Ishikawa (cell line): ENCODE measurements at regions not wholly inside any gene's neighbourhood (a gene's known extent, or its start where the extent isn't known, plus 50 kb on each side); places are given as distances from the start of the nearest gene placed in this dataset.
A peak's percentile ranks its signal among the peaks of the same experiment; 100 is the strongest.

ENCODE experiments used
- CEBPB ChIP-seq: IDR thresholded peaks from 2 replicates; pipeline ENCODE4 v1.6.1; 2012
- CREB1 ChIP-seq: IDR thresholded peaks from 2 replicates; pipeline ENCODE4 v1.6.1; 2012; ENCODE audit warnings: low read depth
- EGR1 ChIP-seq: IDR thresholded peaks from 2 replicates; pipeline ENCODE4 v1.6.1; 2012
- EP300 ChIP-seq: IDR thresholded peaks from 2 replicates; pipeline ENCODE4 v1.6.1; 2012; ENCODE audit warnings: borderline replicate concordance
- FOXM1 ChIP-seq: IDR thresholded peaks from 2 replicates; pipeline ENCODE4 v1.6.1; 2012; ENCODE audit warnings: low read depth, borderline replicate concordance
- MAX ChIP-seq: IDR thresholded peaks from 2 replicates; pipeline ENCODE4 v1.6.1; 2012
- NFIC ChIP-seq: IDR thresholded peaks from 2 replicates; pipeline ENCODE4 v1.6.1; 2012
- RAD21 ChIP-seq: IDR thresholded peaks from 2 replicates; pipeline ENCODE4 v1.6.1; 2012; ENCODE audit warnings: low read depth
- TAF1 ChIP-seq: IDR thresholded peaks from 2 replicates; pipeline ENCODE4 v1.6.1; 2012; ENCODE audit warnings: low read depth, mild to moderate bottlenecking
- TCF12 ChIP-seq: IDR thresholded peaks from 2 replicates; pipeline ENCODE4 v1.6.1; 2012; ENCODE audit warnings: low read depth
- TEAD4 ChIP-seq: IDR thresholded peaks from 2 replicates; pipeline ENCODE4 v1.6.1; 2012
- USF1 ChIP-seq: IDR thresholded peaks from 2 replicates; pipeline ENCODE4 v1.6.1; 2012
- YY1 ChIP-seq: IDR thresholded peaks from 2 replicates; pipeline ENCODE4 v1.6.1; 2012; ENCODE audit warnings: low read depth
- ZBTB7A ChIP-seq: IDR thresholded peaks from 2 replicates; pipeline ENCODE4 v1.6.1; 2012; ENCODE audit warnings: low read depth
- TF ChIP-seq, protein P1 (sequence below): IDR thresholded peaks from 2 replicates; pipeline ENCODE4 v1.6.1; 2012; ENCODE audit warnings: low read depth, mild to moderate bottlenecking

DNA sequence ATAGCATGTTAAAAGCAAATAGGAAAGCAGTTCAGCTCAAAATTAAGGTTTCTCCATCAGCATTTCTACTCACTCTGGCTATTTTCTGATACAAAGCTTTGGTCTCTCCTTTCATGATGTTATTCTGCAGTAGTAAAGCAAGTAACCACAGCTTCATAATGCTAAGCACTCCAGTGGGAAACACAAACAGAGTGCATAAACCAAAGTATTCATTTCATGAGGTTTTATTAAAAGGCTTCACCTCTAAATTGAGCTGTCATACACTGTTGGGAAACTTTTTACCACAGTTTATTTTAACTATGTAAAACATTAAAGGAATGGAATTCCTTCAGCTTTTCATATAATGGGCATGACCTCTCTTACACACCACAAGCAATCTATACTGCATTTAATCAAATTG, 157.9 kb upstream of the LMO3 start:
- no peak for TF ChIP-seq TEAD4
- no peak for TF ChIP-seq TCF12
- no peak for TF ChIP-seq CEBPB
- no peak for TF ChIP-seq ZBTB7A
- no peak for TF ChIP-seq TAF1
- TF ChIP-seq NFIC, result no peak

- no peak for TF ChIP-seq RAD21
- no peak for TF ChIP-seq MAX
- no peak for TF ChIP-seq CREB1
- TF ChIP-seq YY1, result no peak
- no peak for TF ChIP-seq FOXM1
- TF ChIP-seq NFIC, result no peak
- no peak for TF ChIP-seq EGR1
- TF ChIP-seq TEAD4, result no peak
- TF ChIP-seq, protein P1, sequence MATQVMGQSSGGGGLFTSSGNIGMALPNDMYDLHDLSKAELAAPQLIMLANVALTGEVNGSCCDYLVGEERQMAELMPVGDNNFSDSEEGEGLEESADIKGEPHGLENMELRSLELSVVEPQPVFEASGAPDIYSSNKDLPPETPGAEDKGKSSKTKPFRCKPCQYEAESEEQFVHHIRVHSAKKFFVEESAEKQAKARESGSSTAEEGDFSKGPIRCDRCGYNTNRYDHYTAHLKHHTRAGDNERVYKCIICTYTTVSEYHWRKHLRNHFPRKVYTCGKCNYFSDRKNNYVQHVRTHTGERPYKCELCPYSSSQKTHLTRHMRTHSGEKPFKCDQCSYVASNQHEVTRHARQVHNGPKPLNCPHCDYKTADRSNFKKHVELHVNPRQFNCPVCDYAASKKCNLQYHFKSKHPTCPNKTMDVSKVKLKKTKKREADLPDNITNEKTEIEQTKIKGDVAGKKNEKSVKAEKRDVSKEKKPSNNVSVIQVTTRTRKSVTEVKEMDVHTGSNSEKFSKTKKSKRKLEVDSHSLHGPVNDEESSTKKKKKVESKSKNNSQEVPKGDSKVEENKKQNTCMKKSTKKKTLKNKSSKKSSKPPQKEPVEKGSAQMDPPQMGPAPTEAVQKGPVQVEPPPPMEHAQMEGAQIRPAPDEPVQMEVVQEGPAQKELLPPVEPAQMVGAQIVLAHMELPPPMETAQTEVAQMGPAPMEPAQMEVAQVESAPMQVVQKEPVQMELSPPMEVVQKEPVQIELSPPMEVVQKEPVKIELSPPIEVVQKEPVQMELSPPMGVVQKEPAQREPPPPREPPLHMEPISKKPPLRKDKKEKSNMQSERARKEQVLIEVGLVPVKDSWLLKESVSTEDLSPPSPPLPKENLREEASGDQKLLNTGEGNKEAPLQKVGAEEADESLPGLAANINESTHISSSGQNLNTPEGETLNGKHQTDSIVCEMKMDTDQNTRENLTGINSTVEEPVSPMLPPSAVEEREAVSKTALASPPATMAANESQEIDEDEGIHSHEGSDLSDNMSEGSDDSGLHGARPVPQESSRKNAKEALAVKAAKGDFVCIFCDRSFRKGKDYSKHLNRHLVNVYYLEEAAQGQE, result no peak
- TF ChIP-seq EP300, result no peak
- no peak for TF ChIP-seq ZBTB7A
- TF ChIP-seq TCF12, result no peak
- TF ChIP-seq USF1, result no peak
- TF ChIP-seq CEBPB, result no peak
- no peak for TF ChIP-seq TAF1
Observed at GRCh38 chr12:16756833-16757555, 151.0 kb upstream of the LMO3 start.

GRCh38 chr12:16730772-16731171, 124.8 kb upstream of the LMO3 start:
- no peak for TF ChIP-seq USF1
- no peak for TF ChIP-seq CREB1
- no peak for TF ChIP-seq TCF12
- TF ChIP-seq, protein P1, result no peak
- no peak for TF ChIP-seq FOXM1
- no peak for TF ChIP-seq EGR1
- TF ChIP-seq NFIC, result no peak

- TF ChIP-seq NFIC, result peak; percentile 78
- no peak for TF ChIP-seq TCF12
- TF ChIP-seq TEAD4, result peak; percentile 70
- peak; percentile 17; the same call in 1 of the 2 replicates for TF ChIP-seq RAD21
- TF ChIP-seq CEBPB, result peak; percentile 67; the same call in 1 of the 2 replicates
- peak; percentile 64; the same call in 1 of the 2 replicates for TF ChIP-seq EP300
Observed at GRCh38 chr12:16726879-16727278, 120.9 kb upstream of the LMO3 start.

- TF ChIP-seq TAF1 (no peak), EP300 (no peak), ZBTB7A (no peak), EGR1 (no peak), NFIC (no peak), TEAD4 (no peak), YY1 (no peak)
- TF ChIP-seq, protein P1, result no peak
Observed at GRCh38 chr12:16719713-16720416, 113.9 kb upstream of the LMO3 start.
